K562 (cell line): ENCODE measurements at regions not wholly inside any gene's neighbourhood (a gene's known extent, or its start where the extent isn't known, plus 50 kb on each side); places are given as distances from the start of the nearest gene placed in this dataset.
"Not testable (repeated sequence)": the region's sequence is repeated elsewhere in the genome, so short reads cannot be mapped to it uniquely, and the experiment has no call there.

ENCODE experiments used
- ATAC-seq: fragments of 200-7000 bp; cut with Tn5 transposase; 3 replicates; pipeline ENCODE4 v1.9.1; 2020; ENCODE audit warnings: moderate library complexity
- BruUV-seq: library from RNA; stranded (reverse); fragments of 400-500 nt; replicated peaks from 2 replicates; lab custom pipeline; 2021; lab: Mats Ljungman, UMichigan
- CTCF ChIA-PET: fragments of 300-600 bp; formaldehyde crosslinking; extraction: SDS; loops from one replicate; lab custom pipeline; 2021; ENCODE audit warnings: low intra/inter-chr PET ratio; lab: Yijun Ruan, JAX
- POLR2A ChIA-PET: fragments of 300-600, 350-650 bp; sonication (Branson Sonifier 250); formaldehyde crosslinking; extraction: SDS; loops from one replicate; lab custom pipeline; 2021; ENCODE audit warnings: antibody characterized with exemption, inconsistent platforms; lab: Yijun Ruan, JAX
- DNase-seq, 4 experiments: peaks; one replicate each; pipeline versions ENCODE4 v3.0.0 to v3.0.0-alpha.2; 2011 to 2018; ENCODE audit warnings: low spot score in 3 of 4, mixed read lengths in 3 of 4; ENCODE audit errors: extremely low read depth in 1 of 4
- FAIRE-seq: peaks from 2 replicates; lab custom pipeline; 2011; peaks lifted over from hg19 to GRCh38; lab: Jason Lieb, UNC
- H2AFZ ChIP-seq: 2 replicates; pipeline ENCODE4 v1.6.0; 2011; ENCODE audit warnings: low read depth, low read length, control low read depth, inconsistent platforms
- H3K27ac ChIP-seq: fragments of 200-600 bp; 3 replicates; pipeline ENCODE4 v1.8.0; 2011; ENCODE audit warnings: low read depth, mild to moderate bottlenecking, control low read depth, inconsistent platforms, low read length, moderate library complexity, mixed read lengths; ENCODE audit errors: extremely low read depth
- H3K27me3 ChIP-seq, 2 experiments: fragments of 300-600 bp in 1 of 2; 2 replicates in 1 of 2; 3 replicates in 1 of 2; pipeline versions ENCODE4 v1.6.0 to v1.8.0; 2011; ENCODE audit warnings: inconsistent platforms in 2 of 2, low read length in 2 of 2, mild to moderate bottlenecking in 1 of 2, mixed read lengths in 1 of 2, moderate library complexity in 1 of 2; ENCODE audit not compliant: control insufficient read depth in 2 of 2, insufficient read depth in 2 of 2
- H3K36me3 ChIP-seq: fragments of 300-600 bp; 3 replicates; pipeline ENCODE4 v1.8.0; 2011; ENCODE audit warnings: mild to moderate bottlenecking, low read length, inconsistent platforms; ENCODE audit not compliant: control insufficient read depth, insufficient read depth
- H3K4me1 ChIP-seq, 2 experiments: fragments of 200-600 bp in 1 of 2; replicated peaks in 1 of 2; 2 replicates in 1 of 2; 3 replicates in 1 of 2; pipeline versions ENCODE4 v1.5.1 to v1.8.0; 2011; ENCODE audit warnings: inconsistent platforms in 2 of 2, low read length in 2 of 2, mild to moderate bottlenecking in 1 of 2, mixed read lengths in 1 of 2, moderate library complexity in 1 of 2; ENCODE audit not compliant: control insufficient read depth in 2 of 2, insufficient read depth in 2 of 2
- H3K4me2 ChIP-seq: 2 replicates; pipeline ENCODE4 v1.6.1; 2011; ENCODE audit warnings: low read length, control low read depth, inconsistent platforms, mixed read lengths; ENCODE audit not compliant: insufficient read depth
- H3K4me3 ChIP-seq: fragments of 200-600 bp; sonication (generic), shearing (Covaris generic); 2 replicates; pipeline ENCODE4 v1.5.1; 2016; ENCODE audit warnings: control low read depth, inconsistent platforms
- H3K79me2 ChIP-seq: fragments of 200-600 bp; 3 replicates; pipeline ENCODE4 v1.8.0; 2011; ENCODE audit warnings: low read length, inconsistent platforms; ENCODE audit not compliant: control insufficient read depth, insufficient read depth
- H3K9ac ChIP-seq, 2 experiments: 2 replicates each; pipeline versions ENCODE4 v1.6.0 to v1.6.1; 2011; ENCODE audit warnings: low read depth in 2 of 2, low read length in 2 of 2, control low read depth in 1 of 2, inconsistent platforms in 1 of 2, mild to moderate bottlenecking in 1 of 2, mixed read lengths in 1 of 2; ENCODE audit not compliant: insufficient read depth in 1 of 2
- H3K9me1 ChIP-seq: one replicate; pipeline ENCODE4 v1.6.0; 2011; ENCODE audit warnings: inconsistent platforms, mild to moderate bottlenecking, low read length, moderate library complexity; ENCODE audit not compliant: control insufficient read depth, insufficient read depth
- H3K9me3 ChIP-seq: replicated peaks from 2 replicates; pipeline ENCODE4 v1.5.1; 2011; ENCODE audit warnings: low read depth, low read length, inconsistent platforms; ENCODE audit not compliant: control insufficient read depth, insufficient read depth
- H4K20me1 ChIP-seq: replicated peaks from 2 replicates; pipeline ENCODE4 v1.6.1; 2011; ENCODE audit warnings: low read length, inconsistent platforms, mixed read lengths; ENCODE audit not compliant: control insufficient read depth, insufficient read depth
- ARHGAP35 ChIP-seq: fragments of 450-650 bp; IDR thresholded peaks from 2 replicates; pipeline ENCODE4 v1.6.1; 2018; ENCODE audit not compliant: partially characterized antibody
- ATF3 ChIP-seq, 2 experiments: fragments of 450-650 bp in 1 of 2; sonication (generic) in 1 of 2; formaldehyde crosslinking in 1 of 2; IDR thresholded peaks in 1 of 2; conservative IDR thresholded peaks in 1 of 2; 2 replicates each; pipeline versions ENCODE4 v1.6.1 to v1.8.1; 2016 to 2023; ENCODE audit warnings: mild to moderate bottlenecking in 2 of 2, moderate library complexity in 2 of 2, inconsistent platforms in 1 of 2, missing genetic modification reagents in 1 of 2
- COPS2 ChIP-seq: fragments of 450-650 bp; conservative IDR thresholded peaks from 2 replicates; pipeline ENCODE4 v1.6.1; 2016; ENCODE audit warnings: mild to moderate bottlenecking, moderate library complexity
- ELK3 ChIP-seq: fragments of 450-650 bp; formaldehyde crosslinking; IDR thresholded peaks from 2 replicates; pipeline ENCODE4 v1.4.0; 2020; ENCODE audit warnings: mild to moderate bottlenecking
- ETV5 ChIP-seq: sonication (generic); formaldehyde crosslinking; IDR thresholded peaks from 2 replicates; pipeline ENCODE4 v1.4.0; 2020; ENCODE audit warnings: low read depth, mild to moderate bottlenecking, missing genetic modification reagents
- FOSL1 ChIP-seq: fragments of 200-800 bp; sonication (Bioruptor generic); conservative IDR thresholded peaks from 2 replicates; pipeline ENCODE4 v1.6.1; 2016; ENCODE audit warnings: missing genetic modification characterization, missing compliant biosample characterization
- L3MBTL2 ChIP-seq: fragments of 450-650 bp; IDR thresholded peaks from 2 replicates; pipeline ENCODE4 v1.6.1; 2016; ENCODE audit warnings: mild to moderate bottlenecking, moderate library complexity
- MCM2 ChIP-seq: fragments of 450-650 bp; IDR thresholded peaks from 2 replicates; pipeline ENCODE4 v1.6.1; 2017; ENCODE audit warnings: low read depth, mild to moderate bottlenecking
- PBX2 ChIP-seq, 2 experiments: IDR thresholded peaks in 1 of 2; conservative IDR thresholded peaks in 1 of 2; 2 replicates each; pipeline ENCODE4 v1.6.1; 2016; ENCODE audit warnings: low read depth in 2 of 2, mild to moderate bottlenecking in 1 of 2, missing compliant biosample characterization in 1 of 2, missing genetic modification characterization in 1 of 2, moderate library complexity in 1 of 2
- RBM39 ChIP-seq: fragments of 200-400 bp; formaldehyde crosslinking; optimal IDR thresholded peaks from 2 replicates; pipeline ENCODE3; 2018; ENCODE audit warnings: low read depth, low read length
- SUPT5H ChIP-seq: fragments of 450-650 bp; IDR thresholded peaks from 2 replicates; pipeline ENCODE4 v1.6.1; 2016
- ZNF143 ChIP-seq: sonication (generic); formaldehyde crosslinking; IDR thresholded peaks from 2 replicates; pipeline ENCODE4 v1.9.0; 2022; ENCODE audit warnings: mild to moderate bottlenecking, missing genetic modification reagents
- WGBS: fragments of 100-300 bp; shearing (Covaris generic); methylation state at CpG from one replicate; pipeline ENCODE4 v1.1.6; 2016; ENCODE audit warnings: low coverage, mixed read lengths; ENCODE audit not compliant: insufficient coverage; ENCODE audit errors: missing lambda C conversion rate; 5-methylcytosine and 5-hydroxymethylcytosine counted together
- in situ Hi-C: fragments of 300-500 bp; cut with MboI; formaldehyde crosslinking; loops from 4 replicates; pipeline ENCODE4 v1.15.0; 2018; ENCODE audit warnings: inconsistent platforms, mixed read lengths
- intact Hi-C: fragments of 100-400 bp; cut with micrococcal nuclease; formaldehyde crosslinking; loops from 2 replicates; pipeline ENCODE4 v1.14.2; 2022

- peak; percentile 94 for TF ChIP-seq ATF3 (IDR thresholded peaks at IDR 0.05)
- not testable (repeated sequence) for TF ChIP-seq ATF3 (CRISPR knock-in tag; conservative IDR thresholded peaks at IDR 0.05)
These were observed 60.5 kb upstream of the XPO1 start (continued) for GRCh38 chr2:61598515-61599156.

- CTCF ChIA-PET: no interaction called here
- H3K27ac ChIP-seq: no peak overlapping the region
- no peaks in the 10 kb centered on the region for H3K9me1 ChIP-seq
- POLR2A ChIA-PET: no interaction called here
- H3K79me2 ChIP-seq: no peaks in the 10 kb centered on the region
- H3K4me1 ChIP-seq: no peaks in the 10 kb centered on the region; a peak in 1 of 5 replicates
- H3K27me3 ChIP-seq: no peaks in the 10 kb centered on the region
- H3K4me2 ChIP-seq: no peak overlapping the region
- no peak for ATAC-seq
- no peak for FAIRE-seq
- H3K36me3 ChIP-seq: no peaks in the 10 kb centered on the region
- no TSS peak for BruUV-seq
- peak overlapping the region; percentile 30; the same call in 1 of the 2 replicates for H2AFZ ChIP-seq
- in situ Hi-C loops: no loop called here
- H4K20me1 ChIP-seq: no peaks in the 10 kb centered on the region
- no peaks in the 10 kb centered on the region for H3K9me3 ChIP-seq
- intact Hi-C loops: no loop called here
- H3K9ac ChIP-seq: no peak overlapping the region
- no peak overlapping the region for H3K4me3 ChIP-seq
- 68% methylated on average over 7 of the region's 9 CpGs for WGBS
- no peak for DNase-seq
- TF ChIP-seq ARHGAP35: no peak
- TF ChIP-seq PBX2 (CRISPR knock-in tag; IDR thresholded peaks at IDR 0.05; ENCODE audit: low read depth): no peak
- no peak for TF ChIP-seq PBX2 (tag; conservative IDR thresholded peaks at IDR 0.05; ENCODE audit: low read depth)
- TF ChIP-seq FOSL1 (tag): no peak
- TF ChIP-seq ETV5: no peak
- TF ChIP-seq ELK3: no peak
- TF ChIP-seq SUPT5H: no peak
- no peak for TF ChIP-seq COPS2
- no peak for TF ChIP-seq L3MBTL2
- no peak for TF ChIP-seq RBM39
- no peak for TF ChIP-seq ZNF143
- no peak for TF ChIP-seq MCM2
These were observed 59.4 kb upstream of the XPO1 start for GRCh38 chr2:61597300-61598289.
